Natural killer cell (primary cell): ENCODE measurements at regions not wholly inside any gene's neighbourhood (a gene's known extent, or its start where the extent isn't known, plus 50 kb on each side); places are given as distances from the start of the nearest gene placed in this dataset.

ENCODE experiments used
- ATAC-seq, 3 donors: fragments of 150-1000 bp in 2 of 3; fragments of 200-7000 bp in 1 of 3; cut with Tn5 transposase; 1 replicate in 1 of 3; 2 replicates in 2 of 3; pipeline ENCODE4 v1.10.0; 2021; ENCODE audit warnings: mild to moderate bottlenecking in 2 of 3, moderate library complexity in 2 of 3
- DNase-seq, 2 donors: peaks; one replicate each; pipeline versions ENCODE4 v3.0.0 to v3.0.0-alpha.2; 2013 to 2021; ENCODE audit warnings: mixed read lengths in 1 of 2
- H3K27ac ChIP-seq: one replicate; pipeline ENCODE4 v1.5.1; 2013; ENCODE audit warnings: mild to moderate bottlenecking, low read length
- H3K27me3 ChIP-seq: one replicate; pipeline ENCODE4 v1.6.1; 2013; ENCODE audit warnings: low read length; ENCODE audit not compliant: control insufficient read depth, insufficient read depth
- H3K36me3 ChIP-seq: one replicate; pipeline ENCODE4 v1.6.1; 2013; ENCODE audit warnings: low read length; ENCODE audit not compliant: control insufficient read depth, insufficient read depth
- H3K4me1 ChIP-seq: one replicate; pipeline ENCODE4 v1.6.1; 2013; ENCODE audit warnings: low read length; ENCODE audit not compliant: control insufficient read depth, insufficient read depth
- H3K4me3 ChIP-seq: one replicate; pipeline ENCODE4 v1.5.1; 2013; ENCODE audit warnings: low read length
- H3K9me3 ChIP-seq: one replicate; pipeline ENCODE4 v1.6.1; 2013; ENCODE audit warnings: low read length; ENCODE audit not compliant: control insufficient read depth, insufficient read depth
- H3K27ac Mint-ChIP-seq, 2 donors: one replicate each; pipeline ENCODE4 v1.8.0; 2022; ENCODE audit warnings: mild to moderate bottlenecking in 2 of 2, mixed read lengths in 2 of 2, moderate library complexity in 1 of 2
- H3K27me3 Mint-ChIP-seq, 2 donors: one replicate each; pipeline ENCODE4 v1.8.0; 2022; ENCODE audit warnings: low read depth in 2 of 2, mixed read lengths in 2 of 2
- H3K36me3 Mint-ChIP-seq: one replicate; pipeline ENCODE4 v1.8.0; 2022; ENCODE audit warnings: mixed read lengths
- H3K4me1 Mint-ChIP-seq, 2 donors: one replicate each; pipeline ENCODE4 v1.8.0; 2022; ENCODE audit warnings: mixed read lengths in 2 of 2
- H3K4me3 Mint-ChIP-seq: one replicate; pipeline ENCODE4 v1.8.0; 2022; ENCODE audit warnings: mild to moderate bottlenecking, moderate library complexity, mixed read lengths
- H3K9me3 Mint-ChIP-seq, 2 donors: one replicate each; pipeline ENCODE4 v1.8.0; 2022; ENCODE audit warnings: mixed read lengths in 2 of 2
- WGBS: methylation state at CpG from one replicate; pipeline ENCODE4 v1.1.7; 2013; ENCODE audit warnings: missing lambda C conversion rate; ENCODE audit not compliant: insufficient coverage; 5-methylcytosine and 5-hydroxymethylcytosine counted together
- intact Hi-C: fragments of 100-400 bp; cut with micrococcal nuclease; formaldehyde crosslinking; loops from one replicate; pipeline ENCODE4 v1.14.2; 2022
- TF ChIP-seq, protein P1 (sequence below): fragments of 200-600 bp; IDR thresholded peaks from one replicate; pipeline ENCODE4 v1.8.0; 2022; ENCODE audit warnings: antibody characterized with exemption

GRCh38 chr6:144935181-144935580, 650.0 kb downstream of the UTRN start:
- H3K36me3 ChIP-seq: no peaks in the 10 kb centered on the region
- Mint-ChIP-seq H3K27ac (no peak overlapping the region), H3K4me3 (no peak overlapping the region), H3K27me3 (peaks cover 3 to 9% of the 10 kb centered on the region in 2 donors), H3K4me1 (peaks cover 5% of the 10 kb centered on the region in 2 donors), H3K9me3 (peaks cover 2 to 3% of the 10 kb centered on the region in 2 donors), H3K36me3 (peaks cover 13% of the 10 kb centered on the region)
- H3K4me3 ChIP-seq: no peak overlapping the region
- H3K27ac ChIP-seq: no peak overlapping the region
- no peak for ATAC-seq
- intact Hi-C loops: no loop called here
- no peaks in the 10 kb centered on the region for H3K4me1 ChIP-seq
- TF ChIP-seq, protein P1, sequence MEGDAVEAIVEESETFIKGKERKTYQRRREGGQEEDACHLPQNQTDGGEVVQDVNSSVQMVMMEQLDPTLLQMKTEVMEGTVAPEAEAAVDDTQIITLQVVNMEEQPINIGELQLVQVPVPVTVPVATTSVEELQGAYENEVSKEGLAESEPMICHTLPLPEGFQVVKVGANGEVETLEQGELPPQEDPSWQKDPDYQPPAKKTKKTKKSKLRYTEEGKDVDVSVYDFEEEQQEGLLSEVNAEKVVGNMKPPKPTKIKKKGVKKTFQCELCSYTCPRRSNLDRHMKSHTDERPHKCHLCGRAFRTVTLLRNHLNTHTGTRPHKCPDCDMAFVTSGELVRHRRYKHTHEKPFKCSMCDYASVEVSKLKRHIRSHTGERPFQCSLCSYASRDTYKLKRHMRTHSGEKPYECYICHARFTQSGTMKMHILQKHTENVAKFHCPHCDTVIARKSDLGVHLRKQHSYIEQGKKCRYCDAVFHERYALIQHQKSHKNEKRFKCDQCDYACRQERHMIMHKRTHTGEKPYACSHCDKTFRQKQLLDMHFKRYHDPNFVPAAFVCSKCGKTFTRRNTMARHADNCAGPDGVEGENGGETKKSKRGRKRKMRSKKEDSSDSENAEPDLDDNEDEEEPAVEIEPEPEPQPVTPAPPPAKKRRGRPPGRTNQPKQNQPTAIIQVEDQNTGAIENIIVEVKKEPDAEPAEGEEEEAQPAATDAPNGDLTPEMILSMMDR: no peak
- no peaks in the 10 kb centered on the region for H3K27me3 ChIP-seq
- no peak for DNase-seq
- H3K9me3 ChIP-seq: no peaks in the 10 kb centered on the region

- H3K4me3 Mint-ChIP-seq: no peak overlapping the region
- H3K27ac Mint-ChIP-seq: no peak overlapping the region
- Histone ChIP-seq H3K27ac (no peak overlapping the region), H3K4me3 (no peak overlapping the region), H3K4me1 (no peaks in the 10 kb centered on the region), H3K9me3 (no peaks in the 10 kb centered on the region), H3K36me3 (no peaks in the 10 kb centered on the region), H3K27me3 (no peaks in the 10 kb centered on the region)
- peaks cover 5% of the 10 kb centered on the region in 2 donors for H3K4me1 Mint-ChIP-seq
- H3K27me3 Mint-ChIP-seq: peaks cover 4 to 9% of the 10 kb centered on the region in 2 donors
- intact Hi-C loops: no loop called here
- no CpG with 5 or more reads among the region's 1 CpG for WGBS
- DNase-seq (no peak), ATAC-seq (no peak)
- H3K36me3 Mint-ChIP-seq: peaks cover 13% of the 10 kb centered on the region
- TF ChIP-seq, protein P1: no peak
- peaks cover 2 to 3% of the 10 kb centered on the region in 2 donors for H3K9me3 Mint-ChIP-seq
These were observed 650.5 kb downstream of the UTRN start for GRCh38 chr6:144935661-144936060.

DNA sequence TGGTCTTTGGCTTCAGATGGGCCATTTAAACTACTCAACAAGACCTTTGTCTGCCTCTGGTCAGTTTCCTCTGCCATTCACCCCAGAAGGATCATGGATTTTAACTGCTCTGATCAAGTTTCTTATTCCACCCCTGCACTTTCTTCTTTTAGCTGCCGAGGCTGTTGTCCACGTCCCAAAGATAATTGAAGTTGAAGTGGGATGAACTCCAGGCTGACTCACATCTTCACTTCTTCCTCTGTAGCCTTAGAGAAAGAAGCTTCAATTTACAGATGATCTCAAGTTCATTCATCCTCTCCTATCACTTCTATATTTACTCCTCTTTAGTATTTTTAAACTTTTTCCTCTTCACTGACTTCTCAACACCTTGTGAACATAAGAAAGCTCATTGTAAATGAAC, 651.6 kb downstream of the UTRN start:
- Mint-ChIP-seq H3K4me3 (no peak overlapping the region), H3K36me3 (peaks cover 13% of the 10 kb centered on the region), H3K27ac (no peak overlapping the region), H3K4me1 (no peaks in the 10 kb centered on the region), H3K9me3 (peaks cover 2 to 3% of the 10 kb centered on the region in 2 donors), H3K27me3 (peaks cover 5 to 9% of the 10 kb centered on the region in 2 donors)
- H3K27me3 ChIP-seq: no peaks in the 10 kb centered on the region
- DNase-seq: no peak
- H3K9me3 ChIP-seq: no peaks in the 10 kb centered on the region
- H3K4me1 ChIP-seq: no peaks in the 10 kb centered on the region
- no peak overlapping the region for H3K4me3 ChIP-seq
- H3K36me3 ChIP-seq: no peaks in the 10 kb centered on the region
- TF ChIP-seq, protein P1: no peak
- no peak overlapping the region for H3K27ac ChIP-seq
- WGBS: no CpG with 5 or more reads among the region's 2 CpGs
- intact Hi-C loops: no loop called here
- no peak for ATAC-seq

GRCh38 chr6:144939921-144940320, 654.8 kb downstream of the UTRN start:
- no peak for ATAC-seq
- WGBS: 100% methylated on average over 1 of the region's 1 CpG
- intact Hi-C loops: no loop called here
- Mint-ChIP-seq H3K27ac (no peak overlapping the region), H3K4me3 (no peak overlapping the region), H3K4me1 (no peaks in the 10 kb centered on the region), H3K27me3 (peaks cover 6 to 13% of the 10 kb centered on the region in 2 donors), H3K9me3 (no peaks in the 10 kb centered on the region), H3K36me3 (no peaks in the 10 kb centered on the region)
- no peaks in the 10 kb centered on the region for H3K36me3 ChIP-seq
- no peaks in the 10 kb centered on the region for H3K27me3 ChIP-seq
- no peaks in the 10 kb centered on the region for H3K9me3 ChIP-seq
- TF ChIP-seq, protein P1: no peak
- no peak overlapping the region for H3K27ac ChIP-seq
- no peak overlapping the region for H3K4me3 ChIP-seq
- DNase-seq: no peak
- no peaks in the 10 kb centered on the region for H3K4me1 ChIP-seq
